Neural progenitor cell (in vitro differentiated cells): ENCODE measurements at regions not wholly inside any gene's neighbourhood (a gene's known extent, or its start where the extent isn't known, plus 50 kb on each side); places are given as distances from the start of the nearest gene placed in this dataset.

ENCODE experiments used
- DNase-seq: peaks from one replicate; pipeline ENCODE4 v3.0.0-alpha.2; 2016; ENCODE audit warnings: low spot score
- H2AFZ ChIP-seq: fragments of 200-600 bp; sonication (generic); replicated peaks from 2 replicates; pipeline ENCODE4 v1.6.1; 2016; ENCODE audit warnings: antibody characterized with exemption
- H3F3A ChIP-seq: fragments of 200-600 bp; sonication (generic); 2 replicates; pipeline ENCODE4 v1.6.1; 2016; ENCODE audit warnings: antibody characterized with exemption, low read depth
- H3K27ac ChIP-seq: fragments of 200-600 bp; sonication (generic); 2 replicates; pipeline ENCODE4 v1.5.1; 2016; ENCODE audit warnings: mild to moderate bottlenecking
- H3K27me3 ChIP-seq: fragments of 200-600 bp; sonication (generic); 2 replicates; pipeline ENCODE4 v1.6.1; 2016; ENCODE audit warnings: mild to moderate bottlenecking, moderate library complexity
- H3K36me3 ChIP-seq: fragments of 200-600 bp; sonication (generic); 2 replicates; pipeline ENCODE4 v1.5.1; 2016
- H3K4me1 ChIP-seq: fragments of 200-600 bp; sonication (generic); 2 replicates; pipeline ENCODE4 v1.6.1; 2016; ENCODE audit warnings: mixed run types
- H3K4me2 ChIP-seq: fragments of 200-600 bp; sonication (generic); 2 replicates; pipeline ENCODE4 v1.6.1; 2016
- H3K4me3 ChIP-seq: fragments of 200-600 bp; sonication (generic); 2 replicates; pipeline ENCODE4 v1.5.1; 2016
- H3K79me2 ChIP-seq: fragments of 200-600 bp; sonication (generic); 2 replicates; pipeline ENCODE4 v1.6.1; 2016; ENCODE audit warnings: low read depth
- H3K9ac ChIP-seq: fragments of 200-600 bp; sonication (generic); 2 replicates; pipeline ENCODE4 v1.6.1; 2016
- H3K9me3 ChIP-seq: fragments of 200-600 bp; sonication (generic); 2 replicates; pipeline ENCODE4 v1.5.1; 2016; ENCODE audit warnings: low read depth
- H4K20me1 ChIP-seq: fragments of 200-600 bp; sonication (generic); 2 replicates; pipeline ENCODE4 v1.6.1; 2016; ENCODE audit warnings: low read depth
- H3K27ac Mint-ChIP-seq: 3 replicates; pipeline ENCODE4 v1.8.0; 2021; ENCODE audit warnings: mixed read lengths
- H3K27me3 Mint-ChIP-seq: 2 replicates; pipeline ENCODE4 v1.8.0; 2022; ENCODE audit warnings: low read depth, mild to moderate bottlenecking, inconsistent platforms, moderate library complexity, mixed read lengths; ENCODE audit not compliant: insufficient read depth
- H3K36me3 Mint-ChIP-seq: 3 replicates; pipeline ENCODE4 v1.8.0; 2021; ENCODE audit warnings: mixed read lengths
- H3K4me1 Mint-ChIP-seq: 3 replicates; pipeline ENCODE4 v1.8.0; 2021; ENCODE audit warnings: mixed read lengths
- H3K4me3 Mint-ChIP-seq: 3 replicates; pipeline ENCODE4 v1.8.0; 2021; ENCODE audit warnings: mild to moderate bottlenecking, moderate library complexity, mixed read lengths
- H3K9me3 Mint-ChIP-seq: 3 replicates; pipeline ENCODE4 v1.8.0; 2020; ENCODE audit warnings: mixed read lengths
- CTCF ChIP-seq: fragments of 200-600 bp; sonication (generic); IDR thresholded peaks from 2 replicates; pipeline ENCODE4 v1.5.1; 2017; ENCODE audit warnings: antibody characterized with exemption, mild to moderate bottlenecking
- EZH2 ChIP-seq: fragments of 200-600 bp; sonication (generic); IDR thresholded peaks from 2 replicates; pipeline ENCODE4 v1.6.1; 2017; ENCODE audit warnings: antibody characterized with exemption, mild to moderate bottlenecking, moderate library complexity
- EZH2phosphoT487 ChIP-seq: fragments of 200-600 bp; sonication (generic); IDR thresholded peaks from 2 replicates; pipeline ENCODE4 v1.6.1; 2017; ENCODE audit warnings: antibody characterized with exemption

DNA sequence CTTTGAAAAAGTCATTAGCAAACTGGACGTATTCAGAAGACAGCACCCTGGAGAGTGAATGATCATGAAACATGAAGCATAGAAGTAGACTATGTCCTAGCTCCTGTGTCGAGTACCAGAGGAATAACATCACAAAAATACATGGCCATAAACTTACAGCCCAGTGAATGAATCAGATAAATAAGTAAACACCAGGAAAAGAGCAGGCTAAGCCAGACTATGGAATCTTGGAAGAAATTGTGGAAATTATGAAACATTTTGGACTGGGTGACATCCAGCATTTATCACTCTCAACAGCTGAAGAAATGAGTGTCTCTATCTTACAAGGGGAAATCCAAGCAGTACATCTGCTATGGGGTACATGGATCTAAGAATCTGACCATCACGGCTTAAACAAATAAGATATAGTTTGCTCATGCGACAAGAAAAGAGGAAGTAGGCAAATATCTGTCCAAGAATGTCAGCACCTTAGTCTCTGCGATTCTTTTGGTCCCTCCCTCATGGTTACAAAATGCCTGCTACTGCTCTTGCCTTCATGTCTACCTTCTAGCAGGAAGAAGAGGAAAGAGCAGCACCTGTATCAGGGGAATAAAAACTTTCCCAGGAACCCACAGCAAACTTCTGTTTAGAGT, 481.5 kb downstream of the BCOR start:
- TF ChIP-seq EZH2 (no peak), EZH2phosphoT487 (no peak)
- H3K79me2 ChIP-seq = no peaks in the 10 kb centered on the region
- H3K4me2 ChIP-seq = no peak overlapping the region
- H3K9ac ChIP-seq = no peak overlapping the region
- no peaks in the 10 kb centered on the region for H3K36me3 Mint-ChIP-seq
- H3K27me3 Mint-ChIP-seq = peaks cover 9% of the 10 kb centered on the region
- no peaks in the 10 kb centered on the region for H3K9me3 ChIP-seq
- no peak overlapping the region for H2AFZ ChIP-seq
- DNase-seq = no peak
- H3K4me3 ChIP-seq = no peak overlapping the region
- H3K9me3 Mint-ChIP-seq = peaks cover 11% of the 10 kb centered on the region
- no peak overlapping the region for H3K27ac ChIP-seq
- H3F3A ChIP-seq = peaks cover 23% of the 10 kb centered on the region
- peaks cover 20% of the 10 kb centered on the region for H3K4me1 Mint-ChIP-seq
- H4K20me1 ChIP-seq = no peaks in the 10 kb centered on the region
- H3K4me1 ChIP-seq = peaks cover 21% of the 10 kb centered on the region
- no peaks in the 10 kb centered on the region for H3K27me3 ChIP-seq
- no peaks in the 10 kb centered on the region for H3K36me3 ChIP-seq
- no peak overlapping the region for H3K4me3 Mint-ChIP-seq
- no peak overlapping the region for H3K27ac Mint-ChIP-seq

DNA sequence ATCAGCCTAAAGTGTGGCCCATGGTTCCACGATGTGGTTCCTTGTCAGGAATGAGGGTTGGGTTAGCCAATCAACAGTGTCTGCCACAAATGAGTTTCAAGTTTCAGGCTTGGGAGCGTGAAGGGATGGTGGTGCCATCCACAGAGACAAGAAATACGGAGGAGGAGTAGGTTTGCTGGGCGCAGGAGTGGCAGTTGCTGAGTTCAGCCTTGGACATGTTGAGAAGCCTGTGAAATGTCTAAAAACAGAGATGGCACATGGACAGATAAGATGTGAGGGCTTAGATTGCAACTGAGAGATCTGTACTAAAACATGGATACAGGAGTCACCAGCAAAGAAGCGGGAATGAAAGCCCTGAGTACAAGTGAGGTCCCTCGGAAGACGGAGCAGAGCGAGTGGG, 481.0 kb downstream of the BCOR start:
- Histone ChIP-seq H3K4me2 (no peak overlapping the region), H3K4me1 (peaks cover 16% of the 10 kb centered on the region), H3K36me3 (no peaks in the 10 kb centered on the region), H3K4me3 (no peak overlapping the region), H3K9ac (no peak overlapping the region), H3K9me3 (no peaks in the 10 kb centered on the region), H3F3A (peaks cover 23% of the 10 kb centered on the region), H3K27ac (no peak overlapping the region), H2AFZ (no peak overlapping the region), H4K20me1 (no peaks in the 10 kb centered on the region), H3K79me2 (no peaks in the 10 kb centered on the region), H3K27me3 (no peaks in the 10 kb centered on the region)
- Mint-ChIP-seq H3K4me1 (peaks cover 17% of the 10 kb centered on the region), H3K4me3 (no peak overlapping the region), H3K27me3 (peaks cover 8% of the 10 kb centered on the region), H3K36me3 (no peaks in the 10 kb centered on the region), H3K27ac (no peak overlapping the region), H3K9me3 (peaks cover 13% of the 10 kb centered on the region)
- DNase-seq = no peak
- TF ChIP-seq CTCF (no peak), EZH2 (no peak)

DNA sequence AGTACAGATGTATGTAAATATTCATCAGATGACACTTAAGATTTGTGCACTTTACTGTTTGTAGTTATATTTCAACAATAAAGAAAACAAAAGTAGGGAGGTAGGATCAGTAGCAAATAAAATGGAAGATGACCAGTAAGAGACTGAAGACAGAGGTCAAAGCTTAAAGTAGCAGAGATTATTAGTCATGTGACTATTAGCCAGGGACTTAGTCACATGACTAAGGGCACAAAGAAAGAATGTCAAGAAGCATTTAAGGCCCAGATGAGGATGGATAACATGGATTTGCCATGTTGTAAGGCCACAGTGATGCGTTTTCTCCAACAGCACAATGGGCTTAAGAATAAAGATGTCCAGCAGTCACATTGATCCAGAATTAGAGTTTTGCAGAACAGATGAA, 479.6 kb downstream of the BCOR start:
- Histone ChIP-seq H4K20me1 (no peaks in the 10 kb centered on the region), H3K4me2 (no peak overlapping the region), H3K79me2 (no peaks in the 10 kb centered on the region), H3K27me3 (no peaks in the 10 kb centered on the region), H3K27ac (no peak overlapping the region), H3K9me3 (no peaks in the 10 kb centered on the region), H2AFZ (no peak overlapping the region), H3K4me1 (peaks cover 8% of the 10 kb centered on the region), H3K36me3 (no peaks in the 10 kb centered on the region), H3F3A (peaks cover 19% of the 10 kb centered on the region), H3K9ac (no peak overlapping the region), H3K4me3 (no peak overlapping the region)
- DNase-seq = no peak
- Mint-ChIP-seq H3K9me3 (peaks cover 20% of the 10 kb centered on the region), H3K27ac (no peak overlapping the region), H3K36me3 (no peaks in the 10 kb centered on the region), H3K4me3 (no peak overlapping the region), H3K27me3 (peaks cover 12% of the 10 kb centered on the region), H3K4me1 (peaks cover 12% of the 10 kb centered on the region)
- TF ChIP-seq EZH2 = no peak
- TF ChIP-seq CTCF = no peak
- TF ChIP-seq EZH2phosphoT487 = no peak

- Histone ChIP-seq H3K27me3 (no peaks in the 10 kb centered on the region), H3K27ac (no peak overlapping the region), H3K9me3 (no peaks in the 10 kb centered on the region), H3K4me2 (no peak overlapping the region), H3K36me3 (no peaks in the 10 kb centered on the region), H2AFZ (no peak overlapping the region), H3K4me3 (no peak overlapping the region), H4K20me1 (no peaks in the 10 kb centered on the region), H3K79me2 (no peaks in the 10 kb centered on the region), H3K9ac (no peak overlapping the region), H3F3A (peaks cover 7% of the 10 kb centered on the region), H3K4me1 (peaks cover 6% of the 10 kb centered on the region)
- Mint-ChIP-seq H3K9me3 (peaks cover 26% of the 10 kb centered on the region), H3K27ac (no peak overlapping the region), H3K4me3 (no peak overlapping the region), H3K36me3 (no peaks in the 10 kb centered on the region), H3K27me3 (peaks cover 9% of the 10 kb centered on the region), H3K4me1 (peaks cover 5% of the 10 kb centered on the region)
- TF ChIP-seq EZH2phosphoT487 (no peak), EZH2 (no peak)
- DNase-seq = no peak
These were observed 478.4 kb downstream of the BCOR start for GRCh38 chrX:39619182-39620009.
